ENCODE measurements at regions not wholly inside any gene's neighbourhood (a gene's known extent, or its start where the extent isn't known, plus 50 kb on each side); places are given as distances from the start of the nearest gene placed in this dataset.

DNA sequence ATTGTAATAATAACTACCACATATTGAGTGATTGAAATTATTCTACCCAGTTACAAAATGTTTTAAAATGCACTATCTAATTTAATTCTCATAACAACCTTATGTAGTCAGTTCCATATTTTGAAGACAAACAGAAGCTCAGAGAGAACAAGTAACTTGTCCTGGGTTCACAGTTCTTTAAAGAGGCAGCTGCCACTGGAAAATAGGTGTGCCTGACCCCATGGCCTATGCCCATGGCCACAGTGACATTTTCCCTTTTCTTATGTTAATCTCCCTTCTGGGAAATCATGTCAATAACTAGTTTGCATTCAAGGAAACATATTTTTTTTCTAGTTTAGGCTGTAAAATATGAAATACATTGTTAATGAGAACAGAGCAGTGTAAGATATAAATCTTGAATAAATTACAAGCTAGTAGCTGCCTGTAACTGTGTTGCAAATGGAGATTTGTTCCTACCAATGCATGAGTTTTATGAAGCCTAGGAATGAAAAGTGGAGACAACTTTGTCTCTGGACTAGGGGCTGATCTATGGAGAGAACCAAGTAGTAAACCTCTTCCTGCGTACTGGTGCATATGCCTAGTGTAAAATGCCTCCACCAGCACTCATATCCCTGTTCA, 1018.0 kb downstream of the NTRK3 start:
- TF ChIP-seq ZNF596 (tag by site-specific recombination; IDR thresholded peaks at IDR 0.05) (no peak), ZNF701 (tag by site-specific recombination; IDR thresholded peaks at IDR 0.05) (no peak), ZNF292 (tag by site-specific recombination; IDR thresholded peaks at IDR 0.05; ENCODE audit: borderline replicate concordance, low read depth) (no peak), CTCF (tag by site-specific recombination; IDR thresholded peaks at IDR 0.05) (no peak), ZNF623 (tag by site-specific recombination; IDR thresholded peaks at IDR 0.05) (no peak), ZBTB1 (tag by site-specific recombination; IDR thresholded peaks at IDR 0.05) (no peak), ZNF423 (tag by site-specific recombination; IDR thresholded peaks at IDR 0.05) (no peak), KLF7 (tag by site-specific recombination; IDR thresholded peaks at IDR 0.05; ENCODE audit: borderline replicate concordance) (no peak), HIC1 (tag by site-specific recombination; IDR thresholded peaks at IDR 0.05) (no peak)
